ENCODE measurements at regions not wholly inside any gene's neighbourhood (a gene's known extent, or its start where the extent isn't known, plus 50 kb on each side); places are given as distances from the start of the nearest gene placed in this dataset.

GRCh38 chr20:11516448-11516847, 401.2 kb upstream of the BTBD3 start:
- Histone ChIP-seq H3K9me3 (ENCODE audit: control insufficient read depth in 1 of 2, insufficient read depth in 1 of 2, low read depth in 1 of 2, low read length in 2 of 2) (no peaks in the 10 kb centered on the region), H3K27me3 (ENCODE audit: insufficient read depth, low read length) (no peaks in the 10 kb centered on the region), H3K9ac (ENCODE audit: low read length) (no peak overlapping the region), H3K4me3 (replicated peaks in 1 of 2; ENCODE audit: low read depth in 1 of 2, low read length in 2 of 2) (no peak overlapping the region), H3K4me1 (ENCODE audit: control insufficient read depth in 1 of 2, insufficient read depth in 2 of 2, low read length in 2 of 2) (no peaks in the 10 kb centered on the region), H3K4me2 (ENCODE audit: low read length) (no peak overlapping the region), H3K27ac (ENCODE audit: low read depth, low read length) (no peak overlapping the region), H3K9me2 (ENCODE audit: insufficient read depth) (no peaks in the 10 kb centered on the region), H2AFZ (ENCODE audit: low read depth, low read length, poor library complexity, severe bottlenecking) (no peak overlapping the region), H3K36me3 (ENCODE audit: control insufficient read depth in 1 of 2, insufficient read depth in 2 of 2, low read length in 2 of 2) (no peaks in the 10 kb centered on the region), H4K20me1 (ENCODE audit: insufficient read depth) (no peaks in the 10 kb centered on the region), H3K79me2 (ENCODE audit: insufficient read depth, low read length) (no peaks in the 10 kb centered on the region)
- no peak for ATAC-seq
- no TSS peak for BruUV-seq (replicated peaks)
- TF ChIP-seq CBX3 (IDR thresholded peaks at IDR 0.05; ENCODE audit: low read depth) (no peak), ZFX (IDR thresholded peaks at IDR 0.05) (no peak), CEBPB (IDR thresholded peaks at IDR 0.05; ENCODE audit: low read depth) (no peak), SIN3A (IDR thresholded peaks at IDR 0.05; ENCODE audit: low read depth) (no peak)
- ChIA-PET RAD21 (ENCODE audit: low non-redundant PET in 1 of 2, low total read pairs in 2 of 2, uncharacterized antibody in 2 of 2, unreplicated experiment in 2 of 2) (no interaction called here), POLR2A (no interaction called here), CTCF (no interaction called here)
- no peak for DNase-seq (ENCODE audit: low read depth, low spot score)
- intact Hi-C loops (cut with micrococcal nuclease) = no loop called here

GRCh38 chr20:11520596-11520995, 397.1 kb upstream of the BTBD3 start:
- no peaks in the 10 kb centered on the region for H3K9me3 ChIP-seq (ENCODE audit: control insufficient read depth in 1 of 2, insufficient read depth in 1 of 2, low read depth in 1 of 2, low read length in 2 of 2)
- no peaks in the 10 kb centered on the region for H3K79me2 ChIP-seq (ENCODE audit: insufficient read depth, low read length)
- ATAC-seq (no peak), DNase-seq (ENCODE audit: low read depth, low spot score) (no peak)
- intact Hi-C loops (cut with micrococcal nuclease) = no loop called here
- H3K4me1 ChIP-seq (ENCODE audit: control insufficient read depth in 1 of 2, insufficient read depth in 2 of 2, low read length in 2 of 2) = no peaks in the 10 kb centered on the region
- no peak overlapping the region for H3K27ac ChIP-seq (ENCODE audit: low read depth, low read length)
- no peaks in the 10 kb centered on the region for H3K36me3 ChIP-seq (ENCODE audit: control insufficient read depth in 1 of 2, insufficient read depth in 2 of 2, low read length in 2 of 2)
- POLR2A ChIA-PET = no interaction called here
- H3K9ac ChIP-seq (ENCODE audit: low read length) = no peak overlapping the region
- H3K4me2 ChIP-seq (ENCODE audit: low read length) = no peak overlapping the region
- no TSS peak for BruUV-seq (replicated peaks)
- no peaks in the 10 kb centered on the region for H3K9me2 ChIP-seq (ENCODE audit: insufficient read depth)
- TF ChIP-seq ATF3 (IDR thresholded peaks at IDR 0.05) (no peak), ZBTB33 (IDR thresholded peaks at IDR 0.05; ENCODE audit: extremely low read depth, insufficient replicate concordance, low read length) (no peak), ZFX (IDR thresholded peaks at IDR 0.05) (no peak), EZH2 (IDR thresholded peaks at IDR 0.05) (no peak)
- RAD21 ChIA-PET (ENCODE audit: low non-redundant PET in 1 of 2, low total read pairs in 2 of 2, uncharacterized antibody in 2 of 2, unreplicated experiment in 2 of 2) = no interaction called here
- CTCF ChIA-PET = no interaction called here
- no peaks in the 10 kb centered on the region for H3K27me3 ChIP-seq (ENCODE audit: insufficient read depth, low read length)
- H3K4me3 ChIP-seq (replicated peaks in 1 of 2; ENCODE audit: low read depth in 1 of 2, low read length in 2 of 2) = no peak overlapping the region
- H2AFZ ChIP-seq (ENCODE audit: low read depth, low read length, poor library complexity, severe bottlenecking) = no peak overlapping the region
- H4K20me1 ChIP-seq (ENCODE audit: insufficient read depth) = no peaks in the 10 kb centered on the region
